ENCODE measurements at regions not wholly inside any gene's neighbourhood (a gene's known extent, or its start where the extent isn't known, plus 50 kb on each side); places are given as distances from the start of the nearest gene placed in this dataset.

- Histone ChIP-seq H3K4me1 (ENCODE audit: control insufficient read depth, insufficient read depth, low read length, poor library complexity, severe bottlenecking) (no peaks in the 10 kb centered on the region), H3K4me3 (ENCODE audit: extremely low read depth, insufficient read depth, low read length, poor library complexity, severe bottlenecking) (no peak overlapping the region), H3K9me3 (ENCODE audit: control insufficient read depth, low read length) (no peaks in the 10 kb centered on the region), H3K36me3 (ENCODE audit: control insufficient read depth, insufficient read depth, low read length) (no peaks in the 10 kb centered on the region), H3K27ac (ENCODE audit: low read depth, low read length, severe bottlenecking) (no peak overlapping the region)
- 83 to 94% methylated on average over 4 to 7 of the region's 12 CpGs for WGBS, 2 experiments (ENCODE audit: insufficient coverage in 2 of 2)
Measured at GRCh38 chr16:77660311-77660710, 62.0 kb upstream of the NUDT7 start.

- 95 to 100% methylated on average over 1 to 3 of the region's 4 CpGs for WGBS, 2 experiments (ENCODE audit: insufficient coverage in 2 of 2)
Measured at GRCh38 chr16:77662246-77662645, 60.1 kb upstream of the NUDT7 start.

GRCh38 chr16:77663711-77664110, 58.6 kb upstream of the NUDT7 start:
- WGBS, 2 experiments (ENCODE audit: insufficient coverage in 2 of 2): 100% methylated on average over 2 of the region's 2 CpGs; no CpG with 5 or more reads in 1 of the 2 experiments
- H3K36me3 ChIP-seq (ENCODE audit: control insufficient read depth, insufficient read depth, low read length): no peaks in the 10 kb centered on the region

More at GRCh38 chr16:77662246-77662645, 60.1 kb upstream of the NUDT7 start:
- Histone ChIP-seq H3K27ac (ENCODE audit: low read depth, low read length, severe bottlenecking) (no peak overlapping the region), H3K9me3 (ENCODE audit: control insufficient read depth, low read length) (no peaks in the 10 kb centered on the region), H3K4me3 (ENCODE audit: extremely low read depth, insufficient read depth, low read length, poor library complexity, severe bottlenecking) (no peak overlapping the region), H3K4me1 (ENCODE audit: control insufficient read depth, insufficient read depth, low read length, poor library complexity, severe bottlenecking) (no peaks in the 10 kb centered on the region), H3K36me3 (ENCODE audit: control insufficient read depth, insufficient read depth, low read length) (no peaks in the 10 kb centered on the region)

GRCh38 chr16:77666771-77667170, 55.5 kb upstream of the NUDT7 start:
- Histone ChIP-seq H3K4me1 (ENCODE audit: control insufficient read depth, insufficient read depth, low read length, poor library complexity, severe bottlenecking) (no peaks in the 10 kb centered on the region), H3K27ac (ENCODE audit: low read depth, low read length, severe bottlenecking) (no peak overlapping the region), H3K36me3 (ENCODE audit: control insufficient read depth, insufficient read depth, low read length) (no peaks in the 10 kb centered on the region), H3K9me3 (ENCODE audit: control insufficient read depth, low read length) (no peaks in the 10 kb centered on the region), H3K4me3 (ENCODE audit: extremely low read depth, insufficient read depth, low read length, poor library complexity, severe bottlenecking) (no peak overlapping the region)
- no CpG with 5 or more reads among the region's 3 CpGs for WGBS, 2 experiments (ENCODE audit: insufficient coverage in 2 of 2)

More at GRCh38 chr16:77663711-77664110, 58.6 kb upstream of the NUDT7 start:
- no peak overlapping the region for H3K27ac ChIP-seq (ENCODE audit: low read depth, low read length, severe bottlenecking)
- H3K4me1 ChIP-seq (ENCODE audit: control insufficient read depth, insufficient read depth, low read length, poor library complexity, severe bottlenecking): no peaks in the 10 kb centered on the region
- no peaks in the 10 kb centered on the region for H3K9me3 ChIP-seq (ENCODE audit: control insufficient read depth, low read length)
- no peak overlapping the region for H3K4me3 ChIP-seq (ENCODE audit: extremely low read depth, insufficient read depth, low read length, poor library complexity, severe bottlenecking)

- no peak overlapping the region for H3K4me3 ChIP-seq (ENCODE audit: extremely low read depth, insufficient read depth, low read length, poor library complexity, severe bottlenecking)
- no peaks in the 10 kb centered on the region for H3K36me3 ChIP-seq (ENCODE audit: control insufficient read depth, insufficient read depth, low read length)
- H3K9me3 ChIP-seq (ENCODE audit: control insufficient read depth, low read length): no peaks in the 10 kb centered on the region
- WGBS, 2 experiments (ENCODE audit: insufficient coverage in 2 of 2): no CpG with 5 or more reads among the region's 1 CpG
- H3K4me1 ChIP-seq (ENCODE audit: control insufficient read depth, insufficient read depth, low read length, poor library complexity, severe bottlenecking): no peaks in the 10 kb centered on the region
- no peak overlapping the region for H3K27ac ChIP-seq (ENCODE audit: low read depth, low read length, severe bottlenecking)
Measured at GRCh38 chr16:77668201-77668600, 54.1 kb upstream of the NUDT7 start.

GRCh38 chr16:77669057-77669456, 53.3 kb upstream of the NUDT7 start:
- Histone ChIP-seq H3K36me3 (ENCODE audit: control insufficient read depth, insufficient read depth, low read length) (no peaks in the 10 kb centered on the region), H3K4me1 (ENCODE audit: control insufficient read depth, insufficient read depth, low read length, poor library complexity, severe bottlenecking) (no peaks in the 10 kb centered on the region), H3K27ac (ENCODE audit: low read depth, low read length, severe bottlenecking) (no peak overlapping the region), H3K4me3 (ENCODE audit: extremely low read depth, insufficient read depth, low read length, poor library complexity, severe bottlenecking) (no peak overlapping the region), H3K9me3 (ENCODE audit: control insufficient read depth, low read length) (no peaks in the 10 kb centered on the region)
- WGBS, 2 experiments (ENCODE audit: insufficient coverage in 2 of 2): 80% methylated on average over 1 to 2 of the region's 3 CpGs

All from mesodermal cell (in vitro differentiated cells).